ENCODE measurements at regions not wholly inside any gene's neighbourhood (a gene's known extent, or its start where the extent isn't known, plus 50 kb on each side); places are given as distances from the start of the nearest gene placed in this dataset.

DNA sequence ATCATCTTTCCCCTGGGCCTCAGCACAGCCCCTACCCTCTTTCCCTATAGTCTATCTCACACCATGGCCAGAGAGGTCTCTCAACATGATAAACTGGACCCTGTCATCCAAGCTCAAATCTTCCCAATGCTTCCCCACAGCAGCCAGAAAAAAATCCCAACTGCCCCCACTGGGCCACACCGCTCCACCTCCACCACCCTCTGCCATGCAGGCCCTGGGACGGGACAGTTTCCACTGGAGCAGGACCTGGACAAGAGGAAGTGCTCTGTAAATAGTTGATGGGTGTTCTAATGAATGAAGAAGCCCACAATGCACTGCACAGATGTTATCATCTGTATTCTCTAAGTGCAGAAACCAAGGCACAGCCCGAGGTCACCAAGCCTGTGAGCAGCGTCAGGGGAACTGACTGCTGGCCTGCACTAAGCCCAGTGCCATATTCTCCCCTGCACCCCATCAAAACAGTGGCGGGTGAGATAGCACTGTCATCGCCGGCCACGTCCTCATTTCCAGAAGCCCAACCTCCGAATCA is 161.1 kb downstream of the NUP210 start:
- Histone ChIP-seq H3K4me1 (ENCODE audit: control insufficient read depth, insufficient read depth, low read length) (no peaks in the 10 kb centered on the region), H3K9me3 (ENCODE audit: control insufficient read depth, low read length) (no peaks in the 10 kb centered on the region), H3K4me3 (ENCODE audit: low read length) (no peak overlapping the region), H3K27me3 (replicated peaks; ENCODE audit: control insufficient read depth, insufficient read depth, low read length) (peaks cover 66% of the 10 kb centered on the region), H3K36me3 (ENCODE audit: control insufficient read depth, insufficient read depth, low read length, severe bottlenecking) (no peaks in the 10 kb centered on the region), H3K9ac (ENCODE audit: low read length) (no peak overlapping the region)
- DNase-seq (ENCODE audit: low read depth): no peak

DNA sequence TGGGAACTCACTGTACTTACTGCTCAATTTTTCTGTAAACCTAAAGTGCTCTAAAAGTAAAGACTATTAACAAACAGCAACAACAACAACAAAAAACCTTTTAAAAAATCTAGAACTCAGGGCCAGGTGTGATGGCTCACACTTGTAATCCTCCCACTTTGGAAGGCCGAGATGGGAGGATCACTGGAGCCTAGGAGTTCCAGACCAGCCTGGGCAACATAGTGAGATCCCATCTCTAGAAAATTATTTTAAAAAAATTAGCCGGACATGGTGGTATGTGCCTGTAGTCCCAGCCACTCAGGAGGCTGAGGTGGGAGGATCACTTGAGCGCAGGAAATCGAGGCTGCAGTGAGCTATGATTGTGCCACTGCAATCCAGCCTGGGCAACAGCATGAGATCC is 161.8 kb downstream of the NUP210 start:
- no peaks in the 10 kb centered on the region for H3K9me3 ChIP-seq (ENCODE audit: control insufficient read depth, low read length)
- H3K9ac ChIP-seq (ENCODE audit: low read length): no peak overlapping the region
- H3K4me1 ChIP-seq (ENCODE audit: control insufficient read depth, insufficient read depth, low read length): no peaks in the 10 kb centered on the region
- DNase-seq (ENCODE audit: low read depth): no peak
- H3K36me3 ChIP-seq (ENCODE audit: control insufficient read depth, insufficient read depth, low read length, severe bottlenecking): no peaks in the 10 kb centered on the region
- H3K4me3 ChIP-seq (ENCODE audit: low read length): no peak overlapping the region
- peaks cover 66% of the 10 kb centered on the region for H3K27me3 ChIP-seq (replicated peaks; ENCODE audit: control insufficient read depth, insufficient read depth, low read length)

- H3K4me1 ChIP-seq (ENCODE audit: control insufficient read depth, insufficient read depth, low read length): no peaks in the 10 kb centered on the region
- H3K4me3 ChIP-seq (ENCODE audit: low read length): no peak overlapping the region
- no peaks in the 10 kb centered on the region for H3K9me3 ChIP-seq (ENCODE audit: control insufficient read depth, low read length)
- no peaks in the 10 kb centered on the region for H3K36me3 ChIP-seq (ENCODE audit: control insufficient read depth, insufficient read depth, low read length, severe bottlenecking)
- DNase-seq (ENCODE audit: low read depth): no peak
- H3K27me3 ChIP-seq (replicated peaks; ENCODE audit: control insufficient read depth, insufficient read depth, low read length): peaks cover 66% of the 10 kb centered on the region
- H3K9ac ChIP-seq (ENCODE audit: low read length): no peak overlapping the region
These were observed 162.5 kb downstream of the NUP210 start for GRCh38 chr3:13257666-13258065.

DNA sequence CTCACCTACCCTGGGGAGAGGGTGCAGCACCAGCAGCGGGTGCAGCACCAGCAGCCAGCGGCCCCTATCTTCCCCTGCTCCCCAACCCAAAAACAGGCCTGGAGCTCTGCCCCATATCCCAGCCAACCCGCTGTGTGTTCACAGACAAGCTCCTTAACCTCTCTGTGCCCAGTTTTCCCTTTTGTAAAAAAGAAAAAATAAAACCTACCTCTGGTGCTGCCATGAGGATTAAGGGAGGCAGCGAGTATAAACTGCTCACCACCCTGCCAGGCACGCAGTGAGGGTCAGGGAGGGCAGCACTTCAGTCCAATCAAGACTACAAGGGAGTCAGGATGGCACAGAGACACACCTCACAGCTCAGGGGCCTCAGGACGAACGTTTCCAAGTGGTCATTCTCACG is 163.3 kb downstream of the NUP210 start:
- Histone ChIP-seq H3K36me3 (ENCODE audit: control insufficient read depth, insufficient read depth, low read length, severe bottlenecking) (no peaks in the 10 kb centered on the region), H3K4me1 (ENCODE audit: control insufficient read depth, insufficient read depth, low read length) (no peaks in the 10 kb centered on the region), H3K9ac (ENCODE audit: low read length) (no peak overlapping the region), H3K4me3 (ENCODE audit: low read length) (no peak overlapping the region), H3K27me3 (replicated peaks; ENCODE audit: control insufficient read depth, insufficient read depth, low read length) (peaks cover 65% of the 10 kb centered on the region), H3K9me3 (ENCODE audit: control insufficient read depth, low read length) (no peaks in the 10 kb centered on the region)
- no peak for DNase-seq (ENCODE audit: low read depth)

- H3K9me3 ChIP-seq (ENCODE audit: control insufficient read depth, low read length): no peaks in the 10 kb centered on the region
- H3K4me1 ChIP-seq (ENCODE audit: control insufficient read depth, insufficient read depth, low read length): no peaks in the 10 kb centered on the region
- no peaks in the 10 kb centered on the region for H3K36me3 ChIP-seq (ENCODE audit: control insufficient read depth, insufficient read depth, low read length, severe bottlenecking)
- DNase-seq (ENCODE audit: low read depth): no peak
- no peak overlapping the region for H3K9ac ChIP-seq (ENCODE audit: low read length)
- peaks cover 57% of the 10 kb centered on the region for H3K27me3 ChIP-seq (replicated peaks; ENCODE audit: control insufficient read depth, insufficient read depth, low read length)
- no peak overlapping the region for H3K4me3 ChIP-seq (ENCODE audit: low read length)
These were observed 165.8 kb downstream of the NUP210 start for GRCh38 chr3:13254028-13254951.

DNA sequence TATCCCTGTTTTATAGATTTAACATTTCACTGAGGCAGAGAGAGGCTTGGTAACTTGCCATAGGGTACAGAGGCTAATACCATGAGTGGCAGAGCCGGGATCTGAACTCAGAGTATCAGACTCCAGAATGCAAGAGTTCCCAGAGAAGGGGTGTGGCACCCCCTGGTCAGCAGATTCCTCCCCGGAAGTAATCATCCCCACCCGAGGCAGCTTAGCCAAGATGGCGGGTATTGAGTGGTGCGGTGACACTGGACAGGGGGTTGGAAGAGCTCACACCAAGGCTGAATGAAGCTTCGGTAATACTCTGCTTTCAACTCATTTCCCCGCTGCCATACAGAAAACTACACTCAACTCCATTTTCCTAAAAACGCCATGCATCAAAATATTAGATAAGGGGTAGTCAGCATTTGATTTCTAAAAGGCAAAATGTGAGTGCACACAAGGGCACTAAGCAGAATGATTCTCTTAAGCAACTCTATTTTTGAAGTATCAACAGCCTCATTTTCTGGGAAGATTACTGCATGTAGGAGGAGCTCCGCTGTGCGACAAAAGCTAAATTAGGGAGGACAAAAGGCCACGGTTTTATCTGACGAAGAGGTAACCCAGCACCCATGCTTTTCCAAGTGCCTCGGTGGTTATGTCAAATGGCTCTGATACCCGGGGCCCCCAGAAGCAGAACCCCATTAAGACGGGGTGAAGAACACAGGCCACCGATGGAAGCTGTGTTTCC is 166.7 kb downstream of the NUP210 start:
- H3K9ac ChIP-seq (ENCODE audit: low read length): no peak overlapping the region
- no peaks in the 10 kb centered on the region for H3K4me1 ChIP-seq (ENCODE audit: control insufficient read depth, insufficient read depth, low read length)
- H3K27me3 ChIP-seq (replicated peaks; ENCODE audit: control insufficient read depth, insufficient read depth, low read length): peaks cover 55% of the 10 kb centered on the region
- H3K4me3 ChIP-seq (ENCODE audit: low read length): no peak overlapping the region
- H3K9me3 ChIP-seq (ENCODE audit: control insufficient read depth, low read length): no peaks in the 10 kb centered on the region
- no peak for DNase-seq (ENCODE audit: low read depth)
- H3K36me3 ChIP-seq (ENCODE audit: control insufficient read depth, insufficient read depth, low read length, severe bottlenecking): no peaks in the 10 kb centered on the region

GRCh38 chr3:13252207-13252606 is 167.9 kb downstream of the NUP210 start:
- Histone ChIP-seq H3K9ac (ENCODE audit: low read length) (no peak overlapping the region), H3K4me1 (ENCODE audit: control insufficient read depth, insufficient read depth, low read length) (no peaks in the 10 kb centered on the region), H3K9me3 (ENCODE audit: control insufficient read depth, low read length) (no peaks in the 10 kb centered on the region), H3K36me3 (ENCODE audit: control insufficient read depth, insufficient read depth, low read length, severe bottlenecking) (no peaks in the 10 kb centered on the region), H3K27me3 (replicated peaks; ENCODE audit: control insufficient read depth, insufficient read depth, low read length) (peaks cover 55% of the 10 kb centered on the region), H3K4me3 (ENCODE audit: low read length) (no peak overlapping the region)
- no peak for DNase-seq (ENCODE audit: low read depth)

- Histone ChIP-seq H3K9ac (ENCODE audit: low read length) (no peak overlapping the region), H3K36me3 (ENCODE audit: control insufficient read depth, insufficient read depth, low read length, severe bottlenecking) (no peaks in the 10 kb centered on the region), H3K4me3 (ENCODE audit: low read length) (no peak overlapping the region), H3K9me3 (ENCODE audit: control insufficient read depth, low read length) (no peaks in the 10 kb centered on the region), H3K4me1 (ENCODE audit: control insufficient read depth, insufficient read depth, low read length) (no peaks in the 10 kb centered on the region), H3K27me3 (replicated peaks; ENCODE audit: control insufficient read depth, insufficient read depth, low read length) (peaks cover 54% of the 10 kb centered on the region)
- DNase-seq (ENCODE audit: low read depth): no peak
These were observed 168.8 kb downstream of the NUP210 start for GRCh38 chr3:13251166-13251903.

DNA sequence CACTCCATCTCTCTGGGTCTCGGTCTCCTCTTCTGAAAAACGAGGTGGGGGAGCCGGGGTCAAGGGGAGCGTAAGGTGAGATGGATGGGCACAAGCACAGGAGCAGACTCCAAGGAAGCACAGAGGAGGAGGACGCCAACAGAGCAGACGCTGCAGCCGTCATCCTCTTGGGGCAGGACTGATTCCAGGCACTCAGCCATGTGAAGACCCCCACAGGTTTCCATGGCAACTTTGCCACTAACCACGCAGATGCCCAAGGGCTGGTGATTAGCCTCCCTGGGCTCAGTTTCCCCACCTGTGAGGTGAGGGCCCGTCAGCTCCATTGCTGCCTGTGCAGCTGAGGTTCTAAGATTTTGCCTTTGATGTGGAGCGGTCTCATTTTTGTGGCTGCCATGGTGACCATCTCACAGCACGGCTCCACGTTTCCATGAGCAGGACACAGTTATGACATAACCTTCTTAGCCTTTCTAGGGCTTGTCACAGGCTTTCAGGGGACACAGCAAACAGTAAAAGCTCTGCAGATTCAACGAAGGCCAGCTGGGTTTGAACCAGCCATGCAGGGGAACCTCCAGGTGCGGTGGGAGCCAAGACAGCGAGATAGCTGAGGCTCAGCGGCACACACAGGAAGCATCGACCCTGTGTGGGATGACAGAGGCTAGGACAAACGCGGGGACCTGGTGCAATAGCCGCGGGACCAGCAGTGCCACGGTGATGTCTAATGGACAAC is 170.3 kb downstream of the NUP210 start:
- H3K27me3 ChIP-seq (replicated peaks; ENCODE audit: control insufficient read depth, insufficient read depth, low read length): peaks cover 46% of the 10 kb centered on the region
- no peaks in the 10 kb centered on the region for H3K9me3 ChIP-seq (ENCODE audit: control insufficient read depth, low read length)
- no peaks in the 10 kb centered on the region for H3K4me1 ChIP-seq (ENCODE audit: control insufficient read depth, insufficient read depth, low read length)
- H3K36me3 ChIP-seq (ENCODE audit: control insufficient read depth, insufficient read depth, low read length, severe bottlenecking): no peaks in the 10 kb centered on the region
- H3K9ac ChIP-seq (ENCODE audit: low read length): no peak overlapping the region
- DNase-seq (ENCODE audit: low read depth): no peak
- no peak overlapping the region for H3K4me3 ChIP-seq (ENCODE audit: low read length)

DNA sequence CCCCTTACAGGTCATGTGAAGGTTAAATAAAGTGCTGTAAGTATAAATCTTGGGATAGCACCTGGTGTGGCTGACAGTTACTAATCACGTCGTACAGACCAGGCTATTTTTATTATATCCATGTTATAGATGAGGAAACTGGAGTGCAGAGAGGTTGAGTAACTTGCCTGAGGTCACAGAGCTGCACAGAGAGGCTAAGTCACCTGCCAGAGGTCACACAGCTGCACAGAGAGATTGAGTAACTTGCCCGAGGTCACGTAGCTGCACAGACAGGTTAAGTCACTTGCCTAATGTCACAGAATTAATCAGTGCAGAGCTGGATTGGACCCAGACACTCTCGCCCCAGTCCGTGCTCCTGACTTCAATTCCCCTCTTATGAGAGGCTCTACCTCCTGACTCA is 171.5 kb downstream of the NUP210 start:
- H3K36me3 ChIP-seq (ENCODE audit: control insufficient read depth, insufficient read depth, low read length, severe bottlenecking): no peaks in the 10 kb centered on the region
- H3K4me1 ChIP-seq (ENCODE audit: control insufficient read depth, insufficient read depth, low read length): no peaks in the 10 kb centered on the region
- peaks cover 46% of the 10 kb centered on the region for H3K27me3 ChIP-seq (replicated peaks; ENCODE audit: control insufficient read depth, insufficient read depth, low read length)
- no peaks in the 10 kb centered on the region for H3K9me3 ChIP-seq (ENCODE audit: control insufficient read depth, low read length)
- no peak overlapping the region for H3K4me3 ChIP-seq (ENCODE audit: low read length)
- H3K9ac ChIP-seq (ENCODE audit: low read length): no peak overlapping the region
- DNase-seq (ENCODE audit: low read depth): no peak

Measured in adipocyte (in vitro differentiated cells).